Medulla oblongata (tissue), 1 donor: ENCODE measurements at regions not wholly inside any gene's neighbourhood (a gene's known extent, or its start where the extent isn't known, plus 50 kb on each side); places are given as distances from the start of the nearest gene placed in this dataset.
A peak's percentile ranks its signal among the peaks of the same experiment; 100 is the strongest.

Experiments
- DNase-seq: peaks from one replicate; pipeline ENCODE4 v3.0.0-alpha.2; 2015; ENCODE audit errors: extremely low spot score

DNA sequence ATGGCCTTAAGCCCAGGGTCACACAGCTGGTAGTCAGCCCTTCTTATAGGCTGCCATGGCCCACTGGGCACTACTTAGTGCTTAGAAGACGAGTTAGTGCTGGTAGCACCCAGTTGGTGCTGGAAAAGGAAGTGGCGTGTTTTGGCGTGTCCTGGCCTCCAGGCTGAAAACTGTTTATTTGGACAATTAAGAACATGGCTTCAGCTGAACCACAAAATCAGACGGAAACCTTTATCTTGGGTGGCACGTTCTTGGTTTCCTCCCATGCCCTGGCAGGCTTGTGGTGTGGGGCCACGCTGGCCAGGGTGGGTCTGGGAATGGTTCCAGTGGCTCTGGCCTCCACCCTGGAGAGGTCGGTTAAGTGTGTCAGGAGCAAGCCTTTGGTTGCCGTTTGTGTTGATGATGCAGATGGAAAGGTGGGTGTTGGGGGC lies 141.5 kb upstream of the HAAO start:
- DNase-seq: no peak

DNA sequence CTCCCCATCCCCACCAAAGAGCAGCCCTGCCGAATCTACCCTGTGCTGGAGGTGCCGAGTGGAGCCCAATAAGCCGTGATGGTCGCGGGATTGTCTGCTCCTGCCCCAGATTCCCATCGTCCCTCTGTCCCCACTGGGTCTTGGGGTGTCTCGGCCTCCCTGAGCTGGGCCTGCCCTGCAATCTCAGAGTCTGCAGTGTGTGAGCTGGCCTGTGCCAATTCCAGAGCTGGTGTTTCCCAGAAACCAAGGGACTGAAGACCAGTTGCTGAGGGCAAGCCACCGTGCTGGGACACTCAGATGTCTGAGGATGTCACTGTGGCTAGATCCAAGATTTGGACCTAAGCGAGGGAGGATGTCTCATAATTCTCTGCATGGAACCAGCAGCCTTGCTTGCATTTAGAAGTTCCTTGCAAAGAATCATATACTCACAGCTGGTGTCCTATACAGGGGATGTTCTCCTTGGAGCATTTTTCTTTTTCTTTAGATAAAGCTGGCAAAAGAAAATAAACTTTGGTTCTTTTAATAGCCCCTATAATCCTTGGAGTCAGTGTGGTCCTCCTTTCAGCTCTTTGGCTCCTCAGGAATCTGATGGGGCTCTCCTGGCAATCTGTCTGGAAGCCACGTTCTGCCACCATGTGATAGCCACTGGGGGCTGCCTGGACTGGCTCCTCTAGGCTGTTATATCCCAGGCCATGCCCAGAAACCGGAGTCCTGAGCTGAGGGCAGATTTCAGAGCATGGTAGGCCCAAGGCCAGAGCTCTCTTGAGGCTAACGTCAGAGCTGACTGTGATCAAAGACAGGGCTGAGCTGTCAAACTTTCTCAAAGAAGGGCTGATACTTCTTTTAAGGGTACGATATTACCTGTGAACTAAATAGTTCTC lies 140.1 kb upstream of the HAAO start:
- no peak for DNase-seq

DNA sequence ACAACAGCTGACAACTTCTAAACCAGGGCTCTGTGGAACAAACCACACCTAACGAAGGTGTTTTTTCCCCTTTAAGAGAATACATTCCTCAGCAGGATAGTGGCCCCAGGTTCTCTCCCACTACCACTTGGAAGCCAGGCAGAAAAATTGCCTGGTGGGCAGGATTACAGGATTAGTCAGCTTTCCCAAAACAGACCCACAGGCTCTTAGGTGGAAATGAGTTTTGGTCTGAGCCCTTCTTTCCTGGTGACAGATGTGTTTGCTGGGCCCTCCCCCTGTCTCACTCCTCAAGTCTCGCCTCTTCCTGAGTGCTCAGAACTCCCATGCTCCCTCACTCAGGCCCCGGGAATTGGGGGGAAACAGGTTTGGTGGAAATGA lies 139.4 kb upstream of the HAAO start:
- DNase-seq: no peak

DNA sequence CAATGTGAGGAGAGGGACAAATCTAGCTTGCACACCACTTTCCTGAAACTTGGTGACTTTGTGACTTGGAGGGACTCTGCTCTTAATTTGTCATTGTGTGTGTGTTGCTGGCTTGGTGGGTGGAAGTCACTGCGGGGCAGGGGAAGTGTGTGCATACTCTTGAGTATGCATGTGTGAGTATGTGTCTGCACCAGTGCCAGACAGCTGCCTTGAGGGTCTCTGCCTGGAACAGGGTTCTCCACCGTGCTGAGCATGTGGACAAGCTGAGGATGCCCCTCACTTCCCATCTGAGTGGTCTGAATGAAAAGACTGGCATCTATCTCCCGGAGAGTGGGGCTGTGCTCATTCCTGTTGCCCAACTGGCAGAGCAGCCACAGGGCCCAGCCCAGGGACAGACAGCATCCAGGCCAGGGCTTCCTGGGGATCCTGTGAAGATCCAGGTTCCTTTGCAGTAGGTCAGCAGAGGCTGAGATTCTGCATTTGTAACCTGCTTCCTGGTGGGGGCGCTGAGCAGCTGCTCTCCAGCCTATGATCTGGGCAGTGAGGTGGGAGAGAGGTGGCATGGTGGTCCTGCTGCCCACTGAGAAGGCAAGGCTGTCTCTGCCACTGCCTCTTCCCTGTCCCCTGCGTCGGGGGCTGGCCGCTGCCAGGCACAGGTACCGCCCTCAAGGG lies 138.9 kb upstream of the HAAO start:
- DNase-seq: no peak

DNA sequence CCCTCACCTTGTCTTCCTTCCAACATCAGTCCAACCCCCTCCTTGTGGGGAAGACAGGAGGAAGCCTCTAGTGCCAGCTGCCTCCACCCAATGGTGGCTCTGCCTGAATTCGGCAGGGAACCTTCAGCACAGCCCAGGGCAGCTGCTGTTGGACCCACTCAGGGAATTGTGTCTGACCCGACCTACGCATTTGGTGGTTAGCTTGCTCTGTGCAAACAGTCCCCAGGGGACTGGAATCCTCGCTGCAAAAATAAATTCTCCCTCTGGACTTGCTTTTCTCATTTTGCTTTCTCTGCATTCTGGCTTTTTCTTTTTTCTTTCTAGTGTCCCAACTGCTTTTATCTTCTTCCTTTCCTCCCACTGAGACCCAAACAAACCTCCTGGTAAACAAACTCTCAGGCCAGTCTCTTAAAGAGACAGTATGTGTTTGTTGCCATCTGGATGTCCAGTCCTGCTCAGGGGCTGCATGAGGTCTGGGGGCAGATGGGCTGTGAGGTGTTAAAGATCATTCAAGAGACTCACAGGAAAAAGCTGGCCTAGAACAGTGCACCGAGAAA lies 137.7 kb upstream of the HAAO start:
- DNase-seq: peak; percentile 27

DNA sequence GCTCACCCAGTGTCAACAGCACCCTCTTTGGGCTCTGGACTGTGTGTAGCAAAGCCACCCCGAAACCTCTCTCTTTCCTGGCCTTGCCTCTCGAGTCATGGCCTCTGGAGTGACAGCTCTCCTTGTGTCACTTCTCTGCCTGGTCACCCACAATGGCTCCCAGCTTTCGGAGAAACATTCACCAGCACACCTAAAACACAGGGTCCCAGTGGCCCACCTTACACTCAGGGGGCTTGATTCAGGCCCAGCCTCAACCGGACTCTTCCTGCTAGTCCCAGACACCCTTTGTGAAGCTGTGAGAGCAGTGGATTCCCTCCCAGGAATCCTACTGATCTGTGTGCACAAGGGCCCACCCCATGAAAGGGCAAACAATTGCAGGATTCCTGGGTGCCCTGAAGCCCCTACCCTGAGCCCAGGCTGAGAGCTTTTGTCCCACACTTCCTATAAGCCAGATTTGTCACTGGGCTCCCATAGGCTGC lies 137.2 kb upstream of the HAAO start:
- no peak for DNase-seq

DNA sequence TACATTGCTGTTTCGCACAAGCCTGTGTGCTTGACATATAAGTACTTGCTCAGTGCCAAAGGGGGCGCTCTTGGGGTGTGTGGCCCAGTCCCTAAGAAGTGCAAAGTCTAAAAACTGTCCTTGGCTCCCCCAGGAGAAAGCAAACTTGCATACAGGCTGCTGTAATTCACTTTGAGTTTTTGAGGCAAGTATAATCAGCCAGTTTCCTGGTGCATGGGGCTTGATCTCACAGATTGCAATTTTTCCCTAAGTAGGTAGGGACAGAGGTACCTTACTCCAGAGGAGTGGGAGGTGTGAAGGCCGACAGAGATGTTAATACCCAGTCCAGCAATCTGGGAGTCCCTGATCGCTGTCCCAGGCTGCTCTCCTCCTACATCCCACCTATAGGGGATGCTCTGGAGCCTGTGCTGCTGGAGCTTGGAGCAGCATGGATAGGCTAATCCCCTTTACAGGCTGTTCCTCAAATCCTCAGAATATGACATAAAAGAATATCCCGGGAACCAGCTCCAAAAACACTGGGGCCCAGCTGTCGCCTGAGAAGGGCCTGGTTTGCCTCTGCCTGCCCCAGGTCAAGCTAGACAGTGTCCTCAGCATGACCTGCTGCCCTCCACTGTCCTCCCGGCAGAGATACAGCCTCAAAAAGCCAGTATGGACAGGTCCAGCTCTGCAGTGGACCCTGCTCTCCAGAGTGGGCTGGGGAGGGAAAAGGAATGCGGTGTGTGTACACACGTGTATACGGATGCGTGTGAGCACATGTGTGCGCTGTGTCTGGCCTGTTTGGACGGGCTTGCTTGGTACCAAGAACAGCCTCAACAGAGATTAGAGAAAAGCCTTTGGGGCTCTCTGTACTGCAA lies 136.5 kb upstream of the HAAO start:
- no peak for DNase-seq

DNA sequence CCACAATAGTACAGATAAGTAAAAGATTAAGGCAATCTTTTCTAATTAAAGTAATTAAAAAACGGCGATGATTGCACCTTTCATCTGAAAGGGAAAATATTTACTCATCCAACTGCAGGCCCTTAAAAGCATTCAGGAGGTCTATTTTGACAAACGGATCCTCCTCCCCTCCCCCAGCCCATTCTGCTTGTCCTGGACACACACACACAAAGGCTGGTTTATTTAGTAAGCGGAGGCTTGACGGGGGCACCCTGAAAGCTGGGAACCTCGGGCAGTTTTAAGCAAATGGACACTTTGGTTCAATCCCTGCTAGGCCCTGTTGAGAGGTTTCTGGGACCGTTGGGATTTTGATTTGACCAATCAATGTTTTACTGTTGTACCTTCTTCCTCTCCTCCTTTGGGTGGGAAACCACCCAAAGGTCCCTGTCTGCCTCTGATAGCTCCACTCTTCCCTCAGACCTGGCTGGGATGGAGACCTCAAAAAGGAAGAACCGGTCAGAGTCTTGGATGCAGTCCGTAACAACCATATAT lies 135.8 kb upstream of the HAAO start:
- no peak for DNase-seq

DNA sequence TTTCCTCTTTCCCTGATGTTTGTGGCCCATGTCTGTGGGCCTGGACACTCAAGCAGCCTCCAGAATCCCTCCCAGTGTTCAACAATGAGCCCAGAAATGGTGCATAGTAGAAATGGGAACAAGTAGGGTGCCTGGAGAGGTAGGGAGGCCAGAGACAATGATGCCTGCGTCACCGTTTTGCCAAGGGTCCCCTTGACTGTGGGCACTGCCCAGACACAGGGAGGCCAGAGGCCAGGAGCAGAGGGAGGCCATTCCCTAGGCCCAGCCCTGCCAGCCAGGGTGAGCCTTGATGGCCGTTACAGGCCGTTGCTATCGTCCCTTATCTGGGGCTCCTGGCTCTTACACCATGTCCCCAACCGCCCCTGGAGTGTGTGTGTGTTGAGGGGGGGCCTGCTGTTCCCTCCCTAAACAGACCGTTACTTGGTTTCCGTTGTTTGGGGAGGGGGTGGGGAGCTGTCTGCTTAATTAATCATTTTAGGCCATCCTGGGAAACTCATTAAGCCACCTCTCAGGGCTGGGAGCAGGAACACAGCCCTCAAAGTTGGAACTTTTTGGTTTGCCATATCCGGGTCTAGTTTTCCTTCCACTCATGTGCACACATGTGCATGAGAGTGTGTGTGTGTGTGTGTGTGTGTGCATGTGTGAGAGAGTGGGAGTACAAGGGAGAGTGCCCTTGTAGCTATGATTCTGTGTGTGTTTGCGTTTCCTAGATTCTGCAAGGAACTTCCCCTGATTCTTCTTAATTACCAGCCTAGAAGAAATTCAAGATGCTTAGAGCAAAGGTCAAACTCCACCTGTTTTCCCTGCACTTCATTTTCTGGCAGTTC lies 135.2 kb upstream of the HAAO start:
- DNase-seq: no peak

DNA sequence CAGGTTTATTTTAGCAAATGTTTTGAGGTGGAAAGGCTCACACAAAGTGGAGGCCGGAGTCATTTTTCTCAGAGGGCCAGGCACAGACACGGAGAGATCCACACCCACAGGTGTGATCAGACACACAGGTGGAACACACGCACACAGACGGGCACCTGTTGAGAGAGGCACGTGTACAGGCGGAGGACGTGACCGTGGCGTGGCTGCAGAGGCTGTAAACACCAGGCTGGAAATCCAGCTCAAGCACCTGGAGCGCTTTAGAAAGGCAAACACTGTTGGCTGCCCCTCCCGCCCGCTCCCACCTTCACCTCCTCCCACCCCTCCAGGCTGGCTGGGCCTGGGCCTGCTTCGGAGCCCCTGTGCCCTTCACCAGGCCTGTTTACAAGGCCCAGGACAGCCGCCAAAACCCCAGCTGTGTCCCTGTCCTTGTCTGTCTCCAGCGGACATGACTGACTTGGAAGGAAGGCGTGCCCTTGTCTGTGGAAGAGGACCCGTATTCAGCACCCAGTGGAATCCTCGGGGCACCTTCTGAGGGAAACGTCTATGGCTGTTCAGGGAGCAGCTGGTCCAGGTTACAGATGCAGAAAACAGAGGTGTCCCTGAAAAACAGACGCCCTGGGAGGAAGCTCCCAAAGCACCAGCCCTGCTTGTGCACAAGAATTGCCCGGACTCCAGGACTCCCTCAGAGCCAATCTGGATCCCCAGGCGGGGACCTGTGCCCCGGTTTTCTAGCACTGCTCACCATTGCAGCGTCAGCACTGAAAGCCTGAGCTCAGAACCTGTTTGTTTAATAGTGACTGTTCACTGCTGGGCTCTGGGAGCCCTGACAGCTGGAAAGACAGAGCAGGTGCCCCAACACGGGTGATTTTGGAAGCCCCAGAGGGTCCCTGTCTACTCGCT lies 134.3 kb upstream of the HAAO start:
- no peak for DNase-seq

DNA sequence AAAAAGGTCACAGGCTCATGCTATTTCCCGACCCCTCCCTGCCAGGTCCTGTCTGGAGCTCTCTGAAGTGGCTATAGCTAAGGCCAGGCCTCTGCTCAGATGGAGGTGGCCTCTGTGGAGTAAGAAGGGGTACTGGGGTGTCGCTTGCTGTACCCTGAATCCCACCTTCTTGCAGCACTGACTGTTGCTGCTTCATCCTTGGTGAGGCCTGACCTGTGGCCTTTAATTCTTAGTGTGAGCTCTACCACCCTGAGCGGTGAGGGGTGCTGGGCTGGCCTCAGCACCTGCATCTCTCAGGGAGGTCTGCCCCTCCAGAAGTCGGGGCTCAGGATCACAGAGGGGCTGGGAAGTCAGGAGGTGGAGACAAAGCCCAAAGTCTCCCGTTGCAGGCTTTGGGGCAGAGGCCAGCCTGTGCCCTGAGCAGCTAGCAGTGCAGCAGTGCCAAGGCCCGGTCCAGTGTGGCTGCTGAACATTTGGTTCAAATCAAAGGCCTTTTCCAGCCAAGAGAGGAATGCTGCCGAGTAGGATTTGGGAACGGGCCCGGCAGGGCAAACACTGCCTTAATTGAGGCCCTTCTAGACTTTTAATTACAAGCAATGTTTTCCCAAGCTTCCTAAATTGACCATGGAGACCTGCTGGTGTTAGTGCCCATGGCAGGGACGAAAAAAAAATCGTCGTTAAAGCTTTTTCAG lies 133.5 kb upstream of the HAAO start:
- DNase-seq: peak; percentile 82

DNA sequence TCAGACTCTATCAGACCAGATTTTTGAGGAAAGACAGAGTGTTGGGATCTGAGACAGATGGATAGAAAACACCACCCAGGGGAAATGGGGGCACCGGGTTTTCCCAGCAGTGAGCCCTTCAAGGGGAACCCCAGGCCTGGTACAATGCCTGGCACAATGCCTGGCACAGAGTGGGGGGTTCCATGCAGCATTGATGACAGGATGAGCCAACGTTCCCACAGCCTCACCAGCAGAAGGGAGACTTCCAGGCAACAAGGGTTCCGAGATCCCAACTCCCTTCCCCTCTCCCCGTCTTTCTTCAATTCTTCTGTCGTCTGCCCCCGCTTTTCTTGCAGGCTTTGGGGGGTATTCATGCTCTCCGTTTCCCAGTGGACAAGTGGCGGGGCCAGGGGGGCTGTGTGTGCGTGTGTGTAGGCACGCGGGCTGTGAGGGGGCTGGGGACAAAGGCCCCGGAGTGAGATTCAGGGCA lies 132.1 kb upstream of the HAAO start:
- no peak for DNase-seq

DNA sequence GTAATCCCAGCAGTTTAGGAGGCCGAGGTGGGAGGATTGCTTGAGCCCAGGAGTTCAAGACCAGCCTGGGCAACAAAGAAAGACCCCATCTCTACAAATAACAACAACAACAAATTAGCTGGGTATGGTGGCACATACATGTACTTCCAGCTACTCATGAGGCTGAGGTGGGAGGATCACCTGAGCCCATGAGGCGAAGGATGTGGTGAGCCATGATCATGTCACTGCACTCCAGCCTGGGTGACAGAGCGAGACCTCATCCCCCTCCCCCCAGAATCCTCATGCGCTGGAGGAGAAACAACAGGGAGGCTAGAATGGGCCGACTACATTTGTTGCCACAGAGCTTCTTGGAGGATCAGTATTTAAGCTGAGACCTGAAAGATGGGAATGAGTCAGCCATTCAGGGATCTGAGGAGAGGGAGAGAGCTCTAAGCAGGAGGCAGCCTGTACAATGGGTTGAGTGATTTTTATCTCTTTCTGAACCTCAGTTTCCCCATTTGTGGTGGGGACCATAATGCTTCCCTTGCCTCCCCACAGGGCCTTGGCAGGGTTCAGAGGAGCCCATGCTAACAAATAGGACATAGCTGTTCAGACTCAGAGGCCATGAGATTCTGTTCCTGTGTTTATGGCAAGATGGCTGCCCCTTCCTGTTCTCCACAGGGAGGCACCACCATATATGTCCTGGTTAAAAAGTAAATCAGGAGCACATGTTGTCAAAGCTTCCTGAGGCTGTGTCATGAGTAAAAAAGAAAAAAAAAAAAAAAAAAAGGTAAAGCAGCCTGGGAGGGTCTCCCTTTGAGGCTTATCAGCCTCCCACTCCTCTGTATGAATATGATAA lies 131.4 kb upstream of the HAAO start:
- DNase-seq: no peak

DNA sequence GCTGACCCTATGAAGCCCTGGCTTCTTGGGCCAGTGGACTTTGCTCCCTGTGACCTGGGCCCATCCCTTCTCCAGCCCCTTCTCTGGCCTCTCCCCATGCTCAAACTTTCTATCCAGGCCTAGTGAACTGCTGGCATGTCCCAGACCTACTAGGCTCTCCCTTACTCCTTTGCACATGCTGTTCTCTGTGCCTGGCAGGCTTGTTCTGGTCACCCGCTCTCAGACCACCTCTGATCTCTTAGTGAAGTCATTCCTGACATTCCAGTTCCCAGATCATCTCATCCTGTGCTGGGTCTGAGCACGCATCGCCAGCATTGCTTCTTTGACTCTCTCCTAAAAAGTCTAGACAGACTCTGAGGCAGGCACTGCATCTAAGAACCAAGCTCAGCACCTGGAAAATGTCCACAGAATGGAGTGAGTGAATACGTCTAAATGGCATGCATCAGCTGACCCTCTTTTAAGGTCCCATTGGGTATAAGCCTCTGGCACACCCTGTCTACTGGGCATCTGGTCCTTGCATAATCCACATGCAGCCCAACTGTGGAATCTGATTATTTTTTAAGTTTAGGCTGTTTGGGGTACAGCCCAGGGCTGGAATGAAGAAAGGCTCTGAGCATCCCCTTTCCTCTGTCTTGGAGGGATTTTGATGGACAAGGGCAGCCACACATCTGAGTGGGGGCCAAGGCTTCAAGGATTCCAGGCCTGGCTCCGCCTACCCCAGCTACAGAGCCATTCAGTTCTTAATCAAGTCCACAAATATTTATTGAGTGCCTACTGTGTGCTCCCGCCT lies 130.6 kb upstream of the HAAO start:
- no peak for DNase-seq

DNA sequence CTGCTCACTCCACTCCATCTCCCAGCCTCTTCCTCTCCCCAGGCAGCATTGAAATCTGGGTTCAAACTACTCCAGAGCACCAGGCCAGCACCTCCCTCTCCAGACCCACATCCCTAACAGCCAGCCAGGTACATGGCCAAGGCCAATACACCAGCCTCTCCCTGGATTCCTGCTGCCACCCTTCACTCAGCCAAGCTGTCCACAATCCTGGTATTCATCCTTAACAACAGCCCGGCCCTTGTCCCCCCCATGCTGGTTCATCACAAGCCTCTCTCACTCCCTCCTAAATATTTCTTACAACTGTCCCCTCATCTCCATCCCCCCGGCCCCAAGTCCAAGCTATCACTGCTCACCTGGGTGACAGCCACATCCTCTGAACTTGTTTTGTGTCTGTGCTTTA lies 129.9 kb upstream of the HAAO start:
- no peak for DNase-seq

DNA sequence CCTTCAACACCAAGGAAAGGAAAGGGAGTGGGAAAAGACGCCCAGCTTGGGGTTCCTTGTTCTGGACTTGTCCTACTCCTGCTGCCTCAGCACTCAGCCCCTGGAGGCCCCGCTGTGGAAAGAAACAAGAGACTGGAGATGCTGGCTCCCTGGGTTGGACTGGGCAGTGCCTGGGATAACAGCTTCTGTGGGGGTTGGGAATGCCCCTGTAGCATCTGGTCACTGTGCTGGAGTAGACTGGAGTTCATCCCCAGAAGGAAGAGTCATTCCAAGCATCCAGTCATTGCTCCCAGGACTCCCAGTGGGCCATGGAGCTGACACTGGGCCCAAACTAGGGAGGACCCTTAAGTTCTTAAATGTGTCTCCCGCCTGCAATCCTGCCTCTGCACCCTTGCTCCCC lies 129.3 kb upstream of the HAAO start:
- DNase-seq: no peak

DNA sequence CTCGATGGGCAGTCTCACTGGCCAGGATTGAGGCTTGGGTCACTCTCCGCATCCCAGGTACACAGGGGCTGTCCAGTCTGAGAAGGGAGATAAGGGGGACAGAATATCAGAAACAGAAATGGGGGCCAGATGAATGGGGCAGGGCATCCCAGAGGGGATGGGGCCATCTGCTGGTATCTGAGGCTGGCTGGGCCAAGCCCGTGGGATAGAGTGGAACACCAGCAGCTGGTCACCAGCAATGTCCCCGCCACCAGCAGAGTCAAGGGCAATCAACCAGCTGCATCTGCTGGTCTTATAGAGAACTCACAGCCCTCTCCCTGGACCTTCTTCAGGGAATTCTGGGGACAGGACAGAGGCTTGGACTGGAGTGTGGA lies 128.8 kb upstream of the HAAO start:
- no peak for DNase-seq
